Stimulated activated CD8-positive, alpha-beta memory T cell treated with anti-CD3 and anti-CD28 coated beads, Interleukin-12 subunit alpha, Interleukin-12 subunit beta, amount 100 ng/mL, for 24 hours (primary cell): ENCODE measurements at regions not wholly inside any gene's neighbourhood (a gene's known extent, or its start where the extent isn't known, plus 50 kb on each side); places are given as distances from the start of the nearest gene placed in this dataset.

Experiments used
- DNase-seq: peaks from one replicate; pipeline ENCODE4 v3.0.0-alpha.2; 2020; ENCODE audit errors: extremely low read depth

DNA sequence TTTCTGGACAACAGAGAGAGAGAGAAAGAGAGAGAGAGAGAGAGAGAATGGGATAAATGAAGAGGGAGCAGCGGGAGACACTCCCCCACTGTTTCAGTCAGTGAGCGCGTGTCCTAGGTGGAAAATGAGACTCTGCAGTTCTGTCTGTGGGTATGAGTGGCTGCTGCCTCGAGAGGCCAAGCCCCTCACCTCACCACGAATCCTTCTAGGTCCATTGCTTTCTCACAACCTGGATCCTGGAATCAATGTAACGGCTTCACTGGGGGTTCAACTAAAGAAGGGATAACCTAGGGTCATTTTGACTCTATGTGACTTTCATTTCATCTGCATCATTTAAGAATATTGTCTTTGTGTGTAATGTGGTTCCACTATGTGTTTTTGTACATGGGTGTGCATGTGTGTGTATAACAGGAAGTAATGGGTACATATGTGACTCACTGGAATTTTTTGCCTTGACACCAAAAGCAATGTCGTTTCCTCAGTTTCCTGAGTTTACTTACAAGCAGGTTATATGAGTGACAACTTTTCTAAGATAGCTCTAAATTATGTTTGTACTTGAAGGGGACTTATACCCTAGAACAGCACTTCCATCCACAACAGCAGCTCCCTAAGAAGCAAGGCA lies 221.4 kb upstream of the TRIB2 start:
- DNase-seq: no peak

DNA sequence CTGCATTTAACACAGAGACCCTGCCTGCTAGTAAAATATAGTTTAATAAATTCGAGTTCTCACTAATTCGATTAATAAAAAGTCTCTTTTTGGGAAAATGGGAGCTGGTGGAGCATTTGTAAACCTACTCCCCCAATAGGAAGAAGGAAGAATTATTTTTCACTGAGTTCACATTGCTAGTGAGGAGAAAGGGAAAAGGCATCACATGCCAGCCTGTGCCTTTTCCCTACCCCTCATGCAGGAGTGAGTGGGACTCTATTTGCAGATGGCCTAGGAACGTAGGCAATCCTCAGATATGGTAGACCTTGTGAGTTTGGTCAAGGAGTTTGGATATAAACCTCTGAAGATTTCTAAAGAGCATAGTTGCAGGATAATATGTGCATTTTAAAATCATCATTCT lies 218.4 kb upstream of the TRIB2 start:
- no peak for DNase-seq

DNA sequence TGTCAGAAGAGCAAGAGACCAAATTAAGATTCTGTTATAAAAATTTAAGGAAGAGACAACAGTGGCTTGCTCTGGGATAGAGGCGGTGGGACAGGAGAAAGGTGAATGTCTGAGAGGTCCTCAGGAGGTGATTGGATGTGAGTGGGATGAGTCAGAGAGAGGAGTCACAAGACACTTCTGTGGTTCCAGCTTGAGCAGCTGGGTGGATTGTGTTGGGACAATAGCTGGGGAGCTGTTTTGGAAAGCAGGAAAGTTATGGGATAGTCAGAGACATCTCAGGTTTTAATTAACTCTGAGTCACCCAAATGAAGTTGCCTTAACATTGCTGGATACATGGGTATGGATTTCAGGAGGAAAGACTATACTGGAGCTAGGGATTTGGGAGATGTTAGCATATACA lies 218.0 kb upstream of the TRIB2 start:
- no peak for DNase-seq

DNA sequence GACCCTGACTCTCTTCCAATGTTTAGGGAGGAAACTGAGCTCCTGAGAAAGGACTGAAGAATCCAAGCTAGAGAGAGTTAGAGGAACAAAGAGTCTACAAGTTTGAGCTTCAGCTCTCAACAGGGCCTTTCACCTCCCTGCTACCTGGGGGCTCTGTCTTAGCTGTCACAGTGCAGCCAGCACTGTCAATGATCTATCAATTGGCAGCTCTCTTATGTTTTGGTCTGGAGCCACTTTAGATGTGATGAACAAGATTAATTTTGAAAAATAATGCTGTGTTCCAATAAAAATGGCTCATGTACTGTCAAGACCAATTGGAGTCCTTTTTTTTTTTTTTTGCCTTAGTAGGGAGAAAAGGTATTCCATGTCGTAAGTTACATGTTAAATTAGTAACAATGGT lies 215.8 kb upstream of the TRIB2 start:
- no peak for DNase-seq

DNA sequence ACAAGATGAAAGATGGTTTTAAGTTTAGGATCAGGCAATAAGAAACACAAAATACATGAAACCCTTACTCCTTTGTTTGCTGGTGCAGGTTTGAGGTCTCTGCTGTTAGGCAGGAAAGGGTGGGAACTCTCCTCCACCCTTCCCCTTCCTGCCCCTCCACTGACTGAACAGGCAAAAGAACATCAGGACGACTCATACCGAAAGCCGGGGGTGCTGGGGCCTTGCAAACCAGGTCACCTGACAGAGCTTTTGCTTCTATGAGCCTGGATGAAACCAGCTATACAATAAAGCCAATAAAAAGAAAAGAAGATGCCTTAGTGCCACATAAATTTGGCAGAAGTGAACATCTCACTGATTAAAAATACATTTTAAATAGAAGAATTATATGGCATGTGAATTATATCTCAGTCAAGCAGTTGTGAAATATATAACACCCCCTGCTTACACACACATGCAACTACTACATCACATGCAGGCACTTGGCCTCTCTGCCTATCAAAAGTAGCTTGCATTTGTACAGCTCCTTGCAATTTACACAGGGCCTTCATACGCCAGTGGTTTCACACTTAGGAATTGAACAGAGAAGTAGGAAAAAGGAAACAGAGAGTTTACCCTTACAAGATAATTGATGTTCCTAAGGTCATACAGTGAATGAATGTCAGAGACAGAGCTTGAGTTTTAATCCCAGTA lies 215.1 kb upstream of the TRIB2 start:
- peak; percentile 43 for DNase-seq

DNA sequence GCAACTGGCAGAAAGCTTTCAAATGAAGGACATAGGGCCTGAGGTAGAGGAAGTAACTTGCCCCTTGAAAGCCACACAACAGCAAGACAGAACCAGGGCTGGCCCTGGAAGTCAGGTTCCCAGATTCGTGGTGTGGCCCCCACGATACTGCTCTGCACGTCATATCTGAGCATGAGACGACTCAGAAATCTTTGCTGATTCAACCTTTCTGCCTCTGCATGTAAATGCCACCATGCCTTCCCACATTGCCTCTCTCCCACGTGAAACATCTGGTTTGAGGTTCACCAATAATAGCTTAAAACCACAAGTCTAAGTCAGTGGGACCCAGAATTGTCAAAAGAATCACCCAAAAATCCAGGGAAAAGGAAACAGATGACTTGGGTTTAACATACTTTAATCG lies 214.0 kb upstream of the TRIB2 start:
- no peak for DNase-seq

DNA sequence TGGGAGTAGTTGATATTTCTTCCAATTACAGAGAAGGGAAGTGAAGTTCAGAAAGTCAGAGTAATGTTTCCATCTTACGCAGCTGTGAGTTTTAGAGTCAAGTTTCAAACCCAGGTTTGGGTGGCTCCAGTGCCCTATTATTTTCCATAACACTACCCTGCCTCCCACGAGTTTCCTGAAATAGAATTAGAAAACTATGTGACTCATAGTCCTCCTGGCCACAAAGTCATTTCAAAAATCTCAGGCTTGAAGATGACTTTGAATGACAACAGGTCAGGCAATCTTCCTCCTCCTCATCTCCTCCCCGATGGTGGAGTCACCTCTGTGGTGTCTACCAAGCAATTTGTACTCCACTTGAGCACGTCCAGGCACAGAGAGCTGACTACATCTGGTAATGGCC lies 212.3 kb upstream of the TRIB2 start:
- DNase-seq: no peak

DNA sequence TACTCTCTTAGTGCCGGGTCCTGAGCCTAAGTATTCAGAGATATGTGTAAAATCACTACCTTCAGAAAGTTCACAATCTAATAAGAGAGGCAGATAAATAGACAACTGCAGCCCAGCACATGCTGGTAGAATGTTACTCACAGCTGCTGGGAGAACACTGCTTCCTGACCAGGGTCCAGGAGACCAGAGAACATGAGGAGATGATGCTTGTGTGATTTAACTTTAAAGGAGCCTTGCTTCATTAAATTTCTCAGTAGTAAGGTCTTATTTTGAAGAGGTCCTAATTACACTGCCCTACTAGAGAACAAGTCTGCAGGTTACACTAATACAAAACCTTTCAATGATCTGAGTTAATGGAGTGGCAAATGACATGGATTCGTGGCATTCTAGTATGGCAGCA lies 209.9 kb upstream of the TRIB2 start:
- no peak for DNase-seq

DNA sequence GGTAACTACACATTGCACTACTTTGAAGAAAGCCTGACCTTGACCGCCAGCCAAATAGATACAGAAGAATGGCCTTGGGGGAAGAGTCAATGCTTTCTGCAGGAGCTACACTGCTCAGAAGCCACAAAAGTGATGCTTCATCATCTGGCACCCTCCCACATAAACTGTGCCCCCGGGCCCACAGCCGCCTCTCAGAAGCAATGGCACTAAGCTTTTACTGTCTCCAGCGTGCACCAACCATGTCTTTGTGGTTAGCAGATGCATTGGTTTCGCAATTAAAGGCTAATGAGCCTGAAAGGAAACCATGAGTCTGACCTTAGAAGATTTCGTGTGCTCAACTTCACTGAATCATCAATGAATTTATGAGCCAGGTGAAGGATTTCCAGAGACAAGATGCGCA lies 209.4 kb upstream of the TRIB2 start:
- peak; percentile 52 for DNase-seq

DNA sequence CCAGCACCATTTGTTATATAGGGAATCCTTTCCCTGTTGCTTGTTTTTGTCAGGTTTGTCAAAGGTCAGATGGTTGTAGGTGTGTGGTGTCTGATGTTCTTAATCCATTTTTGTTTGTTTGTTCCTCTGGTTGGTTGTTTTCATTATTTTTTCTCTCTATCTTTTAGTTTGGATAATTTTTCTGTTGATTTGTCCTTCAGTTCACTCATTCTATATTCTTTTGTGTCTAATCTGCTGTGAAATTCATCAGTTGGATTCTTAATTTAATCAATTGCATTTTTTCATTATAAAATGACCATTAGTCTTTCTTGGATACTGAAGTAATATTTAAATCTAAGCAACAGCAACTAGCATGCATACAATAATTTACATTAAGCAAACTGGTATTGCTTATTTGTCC lies 206.7 kb upstream of the TRIB2 start:
- no peak for DNase-seq

DNA sequence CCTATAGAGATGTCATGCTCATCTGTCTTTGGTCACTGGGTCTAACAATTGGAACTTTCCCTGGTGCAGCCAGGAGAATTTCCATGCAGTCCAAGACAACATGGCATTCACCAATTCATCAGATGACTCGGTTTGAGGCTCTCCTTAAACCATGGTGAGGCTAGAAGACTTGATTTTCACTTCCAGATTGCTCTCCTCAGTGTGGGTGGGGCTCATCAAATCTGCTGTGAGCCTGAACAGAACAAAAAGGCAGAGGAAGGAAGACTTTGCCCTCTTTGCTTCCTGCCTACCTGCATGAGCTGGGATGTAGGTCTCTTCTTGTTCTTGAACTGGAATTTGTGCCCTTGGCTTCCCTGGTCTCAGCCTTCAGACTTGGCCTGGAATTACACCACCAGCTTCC lies 203.4 kb upstream of the TRIB2 start:
- no peak for DNase-seq

DNA sequence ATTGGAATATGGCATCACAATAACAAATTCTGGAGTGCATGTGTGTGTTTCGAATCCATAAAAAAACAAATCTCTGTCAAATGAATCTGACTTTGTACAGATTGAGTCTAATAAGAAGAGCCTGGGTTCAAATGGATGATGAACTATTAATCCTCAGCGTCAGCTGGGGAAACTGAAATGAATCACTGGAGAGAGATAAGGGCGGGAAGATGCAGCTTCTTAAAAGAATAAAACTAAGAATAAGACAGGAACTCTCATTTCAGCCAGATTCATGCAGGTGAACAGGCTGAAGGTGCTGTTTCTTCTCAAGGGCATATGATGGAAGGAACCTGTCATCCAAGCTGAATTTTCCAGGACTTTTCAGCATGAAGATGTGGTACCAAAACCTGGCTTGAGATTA lies 202.6 kb upstream of the TRIB2 start:
- no peak for DNase-seq

DNA sequence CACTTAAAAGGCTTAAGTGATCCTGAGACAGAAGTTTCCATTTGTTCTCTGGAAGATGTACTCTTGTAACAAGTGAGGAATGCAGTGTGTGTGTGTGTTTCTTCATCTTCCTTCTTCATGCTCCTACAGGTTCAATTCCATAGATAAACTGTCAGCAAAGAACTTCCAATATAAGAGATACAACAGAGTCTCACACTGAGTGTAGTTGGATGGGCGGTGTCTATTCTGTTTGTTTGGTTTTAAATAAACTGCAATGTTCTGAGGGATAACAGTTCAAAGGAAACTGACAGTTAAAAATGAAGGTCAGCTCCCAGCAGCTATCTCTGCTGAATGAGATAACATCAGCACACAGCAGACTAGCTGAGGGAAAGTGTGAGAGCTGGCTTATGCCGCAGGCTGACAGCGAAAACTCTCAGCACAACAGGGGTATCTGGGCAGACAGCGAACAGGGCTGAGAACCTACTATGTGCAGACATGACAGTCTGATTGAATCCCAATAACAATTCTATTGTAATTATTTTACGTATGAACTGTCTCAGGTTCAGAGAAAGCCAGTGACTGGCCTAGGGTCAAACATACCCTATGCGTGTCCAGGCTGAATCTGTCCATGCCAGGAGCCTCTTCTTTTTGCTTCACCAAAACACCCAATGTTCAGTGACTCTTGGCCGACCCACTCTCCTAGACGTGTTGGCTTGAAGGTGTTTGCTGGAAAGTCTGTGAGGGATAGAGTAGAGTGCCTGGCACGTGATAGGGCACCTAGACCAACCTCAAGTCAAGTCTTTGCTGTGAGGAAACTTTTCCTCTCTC lies 201.9 kb upstream of the TRIB2 start:
- no peak for DNase-seq

DNA sequence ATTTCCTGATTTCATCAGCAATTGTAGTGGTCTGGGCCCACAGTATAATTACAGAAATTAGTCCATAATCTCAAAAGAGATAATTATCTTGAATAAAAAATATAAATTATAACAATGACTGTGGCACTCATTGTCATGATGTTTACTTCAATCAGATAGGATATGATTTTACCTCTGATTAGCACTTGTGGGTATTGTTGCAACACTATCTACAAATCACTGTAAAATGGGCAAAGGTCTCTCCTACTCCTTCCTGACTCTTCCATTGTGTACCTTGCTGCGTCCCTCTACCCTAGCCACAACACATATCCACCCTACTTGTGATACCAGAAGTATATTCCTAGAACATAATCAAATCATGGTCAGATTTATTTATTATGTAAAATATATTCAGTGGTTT lies 200.9 kb upstream of the TRIB2 start:
- no peak for DNase-seq

DNA sequence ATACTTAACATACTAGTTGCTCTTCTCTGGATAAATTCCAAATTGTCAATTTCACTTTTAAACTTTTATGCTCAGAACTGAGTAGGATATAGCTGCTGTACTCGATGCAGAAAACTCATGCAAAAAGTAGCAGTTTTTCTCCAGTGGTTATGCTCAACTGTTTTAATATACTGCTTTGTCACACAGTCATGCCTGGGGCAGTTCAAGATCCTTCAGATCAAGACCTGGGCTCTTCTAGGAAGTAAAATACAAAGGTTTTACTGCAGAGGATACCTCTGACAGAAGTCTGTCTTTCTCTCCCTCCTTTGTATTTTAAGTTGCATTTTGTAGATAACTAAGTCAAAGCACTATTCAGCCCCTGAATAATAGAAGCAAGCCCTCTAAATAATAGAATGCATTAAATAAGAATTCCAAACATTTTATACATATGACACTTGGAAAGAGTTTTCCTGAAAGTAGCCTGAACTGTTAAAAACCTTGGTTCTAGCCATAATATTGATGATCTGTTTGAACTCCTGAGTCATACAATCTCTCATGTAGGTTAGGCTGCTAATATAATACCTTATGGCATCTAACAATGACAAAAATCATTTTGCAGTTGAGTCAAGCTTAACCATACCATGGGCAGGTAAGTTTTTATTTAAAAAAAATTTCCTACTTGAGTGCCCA lies 183.3 kb upstream of the TRIB2 start:
- DNase-seq: no peak

DNA sequence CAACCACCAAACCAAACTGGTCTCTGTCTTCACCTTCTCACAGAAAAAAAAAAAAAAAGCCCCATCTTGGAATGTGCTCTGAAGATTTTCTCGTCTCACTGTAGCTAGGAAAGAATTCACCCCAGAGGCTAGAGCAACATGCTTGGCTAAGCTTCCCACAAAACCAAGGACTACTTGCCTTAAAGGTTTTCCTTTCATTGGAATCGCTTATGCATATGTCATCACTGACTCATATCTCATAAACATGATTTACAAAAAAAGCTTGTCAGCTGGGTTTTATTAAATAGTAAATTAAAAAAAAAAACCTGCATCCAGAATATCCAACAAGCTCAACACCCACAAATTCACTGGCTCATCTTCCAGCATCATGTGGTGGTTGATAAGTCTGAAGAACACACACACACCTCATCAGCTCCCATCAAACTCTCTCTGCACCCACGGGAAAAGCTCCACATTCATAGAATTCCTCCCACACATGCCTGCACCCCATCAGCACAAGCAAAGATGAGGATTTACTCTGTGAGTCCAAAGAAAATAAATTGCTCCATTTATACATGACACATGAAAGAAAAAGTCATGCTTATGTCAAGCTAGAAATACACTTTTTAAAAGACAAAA lies 182.0 kb upstream of the TRIB2 start:
- no peak for DNase-seq

DNA sequence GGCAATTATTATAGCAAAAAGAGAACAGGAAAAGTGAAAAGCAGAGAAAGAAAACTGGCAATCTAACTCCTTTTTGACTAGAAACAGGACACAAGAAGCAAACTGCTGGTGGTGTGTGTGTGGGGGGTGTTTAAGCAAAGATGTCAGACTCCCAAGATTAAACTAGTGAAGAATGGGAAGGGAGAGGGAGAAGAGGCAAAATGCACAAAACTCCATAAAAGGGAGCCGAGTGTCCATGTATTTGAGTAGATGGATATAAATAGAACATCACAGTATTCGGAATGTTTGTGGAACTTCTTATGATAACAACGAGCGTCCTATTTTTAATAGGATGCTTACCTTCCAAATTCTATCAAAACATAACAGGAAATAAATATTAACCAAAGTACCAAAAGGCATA lies 179.8 kb upstream of the TRIB2 start:
- no peak for DNase-seq

DNA sequence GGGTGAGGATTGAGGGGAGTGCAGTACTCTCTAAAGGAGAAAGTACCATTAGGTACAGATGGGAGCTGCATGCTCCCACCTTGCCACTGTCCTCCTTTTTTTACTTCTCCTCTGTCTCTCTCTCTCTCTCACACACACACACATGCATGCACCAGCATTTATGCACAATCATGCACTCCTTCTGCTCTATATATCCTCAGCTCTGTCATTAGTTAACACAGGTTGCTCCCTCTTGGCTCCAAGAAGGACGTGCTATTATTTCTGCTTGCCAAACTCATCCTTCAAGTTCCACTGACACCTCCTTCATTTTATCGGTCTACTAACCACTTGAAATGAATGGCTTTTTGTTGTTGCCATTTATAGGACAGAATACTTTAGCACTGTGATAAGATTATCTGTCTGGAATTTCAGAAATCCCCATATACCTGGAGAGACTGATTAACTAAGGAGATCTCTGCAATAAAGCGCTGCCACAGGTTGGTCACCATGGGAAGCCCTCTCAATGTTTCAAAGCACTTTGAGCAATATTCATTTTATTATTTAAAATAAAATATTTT lies 178.5 kb upstream of the TRIB2 start:
- no peak for DNase-seq

DNA sequence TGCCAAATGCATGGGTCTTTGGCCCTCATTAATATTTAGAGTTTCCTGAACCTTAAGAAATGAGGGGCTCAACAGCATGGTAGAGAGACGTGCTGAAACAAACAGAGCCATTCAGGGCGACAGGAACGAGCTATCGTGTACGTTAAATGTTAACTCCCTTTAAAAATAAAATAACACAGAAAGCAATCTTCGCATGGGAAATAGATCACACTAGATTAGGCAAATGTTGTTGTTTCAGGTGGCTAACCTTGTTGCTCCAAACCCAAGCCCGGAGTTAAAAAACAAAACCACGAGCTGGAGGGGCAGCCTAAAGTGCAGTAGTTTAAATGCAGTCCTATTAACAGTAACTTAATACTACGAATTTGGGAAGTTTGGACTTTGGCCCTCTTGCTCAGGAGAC lies 177.4 kb upstream of the TRIB2 start:
- no peak for DNase-seq

DNA sequence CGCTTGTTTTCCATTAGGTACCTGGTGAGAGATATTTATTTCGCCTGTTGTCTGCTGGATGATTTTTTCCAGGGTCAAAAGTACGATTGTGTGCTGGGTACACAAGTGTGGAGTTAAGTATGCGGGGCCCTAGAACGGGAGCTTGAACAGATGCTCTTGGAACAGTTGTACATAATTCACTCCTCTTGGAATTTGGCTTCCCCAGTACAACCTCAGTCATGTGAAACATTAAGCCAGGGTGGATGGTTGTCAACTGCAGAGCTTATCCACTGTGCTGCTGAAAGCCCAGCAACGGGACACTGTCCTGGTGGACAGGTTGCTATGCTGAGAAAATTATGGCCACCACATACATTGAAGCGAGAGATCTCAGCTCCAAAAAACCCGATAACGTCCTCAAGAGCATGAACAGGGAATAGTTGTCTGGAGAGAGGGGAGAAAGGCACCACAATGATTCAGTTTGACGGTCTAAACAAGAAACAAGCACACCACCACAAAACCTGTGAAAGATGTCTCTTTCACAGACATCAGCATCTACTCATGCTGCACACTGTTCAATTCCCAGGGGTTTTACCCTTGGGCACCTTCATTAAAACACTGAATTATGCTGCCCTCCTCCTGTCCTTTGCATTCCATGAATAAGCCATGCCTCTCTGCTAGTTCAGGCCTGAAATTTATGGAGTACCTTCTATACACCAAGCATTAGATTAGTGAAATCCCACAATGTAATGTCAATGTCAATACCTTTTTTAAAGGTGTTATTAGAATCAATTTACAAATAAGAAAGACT lies 176.8 kb upstream of the TRIB2 start:
- no peak for DNase-seq
